HCT116 (cell line): ENCODE measurements at regions not wholly inside any gene's neighbourhood (a gene's known extent, or its start where the extent isn't known, plus 50 kb on each side); places are given as distances from the start of the nearest gene placed in this dataset.

Experiments used
- CEBPB ChIP-seq: IDR thresholded peaks from 2 replicates; pipeline ENCODE4 v1.6.1; 2012; ENCODE audit warnings: low read depth
- JUND ChIP-seq: IDR thresholded peaks from 2 replicates; pipeline ENCODE4 v1.6.1; 2012
- POLR2A ChIP-seq: IDR thresholded peaks from 2 replicates; pipeline ENCODE4 v1.7.0; 2011; ENCODE audit warnings: borderline replicate concordance; ENCODE audit not compliant: insufficient read depth, insufficient read length; ENCODE audit errors: extremely low read depth
- SP1 ChIP-seq: IDR thresholded peaks from 2 replicates; pipeline ENCODE4 v1.6.1; 2012; ENCODE audit warnings: low read depth
- ZNF274 ChIP-seq: fragments of 200-500 bp; sonication (Bioruptor generic); IDR thresholded peaks from 2 replicates; pipeline ENCODE4 v1.6.1; 2014; ENCODE audit warnings: mild to moderate bottlenecking, low read depth, low read length, inconsistent platforms
- TF ChIP-seq, protein P1 (sequence below), 3 experiments: fragments of 200-600 bp in 1 of 3; sonication (generic) in 1 of 3; IDR thresholded peaks in 2 of 3; conservative IDR thresholded peaks in 1 of 3; 2 replicates each; pipeline ENCODE4 v1.5.1; 2012 to 2017; ENCODE audit warnings: low read depth in 2 of 3, low read length in 2 of 3, antibody characterized with exemption in 1 of 3, borderline replicate concordance in 1 of 3, control low read depth in 1 of 3, mild to moderate bottlenecking in 1 of 3, mixed read lengths in 1 of 3, mixed run types in 1 of 3, moderate library complexity in 1 of 3; ENCODE audit not compliant: insufficient read depth in 1 of 3
- TF ChIP-seq, protein P2 (sequence below): IDR thresholded peaks from 2 replicates; pipeline ENCODE4 v1.6.1; 2012

DNA sequence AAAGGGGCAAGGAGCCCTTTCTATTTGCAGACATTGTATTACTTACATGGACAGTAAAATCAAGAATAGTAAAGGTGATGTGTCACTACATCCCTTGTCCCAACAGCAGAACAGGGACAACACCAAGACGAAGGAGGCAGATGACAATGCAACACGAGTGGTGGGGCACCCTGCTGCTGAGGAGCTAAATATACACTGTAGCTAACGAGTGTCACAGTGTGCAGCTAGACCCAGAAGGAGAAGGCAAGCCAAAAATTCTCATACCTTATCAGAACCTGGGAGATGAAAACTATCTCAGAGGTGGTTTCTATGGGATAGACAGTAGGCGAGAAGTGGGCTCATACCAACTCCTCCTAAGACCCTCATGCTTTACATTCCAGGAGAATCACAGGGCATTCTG, 518.4 kb upstream of the LRRTM1 start:
- TF ChIP-seq, protein P1, sequence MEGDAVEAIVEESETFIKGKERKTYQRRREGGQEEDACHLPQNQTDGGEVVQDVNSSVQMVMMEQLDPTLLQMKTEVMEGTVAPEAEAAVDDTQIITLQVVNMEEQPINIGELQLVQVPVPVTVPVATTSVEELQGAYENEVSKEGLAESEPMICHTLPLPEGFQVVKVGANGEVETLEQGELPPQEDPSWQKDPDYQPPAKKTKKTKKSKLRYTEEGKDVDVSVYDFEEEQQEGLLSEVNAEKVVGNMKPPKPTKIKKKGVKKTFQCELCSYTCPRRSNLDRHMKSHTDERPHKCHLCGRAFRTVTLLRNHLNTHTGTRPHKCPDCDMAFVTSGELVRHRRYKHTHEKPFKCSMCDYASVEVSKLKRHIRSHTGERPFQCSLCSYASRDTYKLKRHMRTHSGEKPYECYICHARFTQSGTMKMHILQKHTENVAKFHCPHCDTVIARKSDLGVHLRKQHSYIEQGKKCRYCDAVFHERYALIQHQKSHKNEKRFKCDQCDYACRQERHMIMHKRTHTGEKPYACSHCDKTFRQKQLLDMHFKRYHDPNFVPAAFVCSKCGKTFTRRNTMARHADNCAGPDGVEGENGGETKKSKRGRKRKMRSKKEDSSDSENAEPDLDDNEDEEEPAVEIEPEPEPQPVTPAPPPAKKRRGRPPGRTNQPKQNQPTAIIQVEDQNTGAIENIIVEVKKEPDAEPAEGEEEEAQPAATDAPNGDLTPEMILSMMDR (IDR thresholded peaks at IDR 0.05 in 2 of 3, conservative IDR thresholded peaks at IDR 0.05 in 1 of 3; ENCODE audit: borderline replicate concordance in 1 of 3, insufficient read depth in 1 of 3, low read depth in 2 of 3, low read length in 2 of 3): no peak
- TF ChIP-seq ZNF274: no peak
- TF ChIP-seq CEBPB: no peak
- TF ChIP-seq, protein P2, sequence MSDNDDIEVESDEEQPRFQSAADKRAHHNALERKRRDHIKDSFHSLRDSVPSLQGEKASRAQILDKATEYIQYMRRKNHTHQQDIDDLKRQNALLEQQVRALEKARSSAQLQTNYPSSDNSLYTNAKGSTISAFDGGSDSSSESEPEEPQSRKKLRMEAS: no peak
- no peak for TF ChIP-seq POLR2A
- TF ChIP-seq SP1: no peak
- TF ChIP-seq JUND: no peak
